NCI-H2081 (cell line): ENCODE measurements at regions not wholly inside any gene's neighbourhood (a gene's known extent, or its start where the extent isn't known, plus 50 kb on each side); places are given as distances from the start of the nearest gene placed in this dataset.

Experiments
- DNase-seq, 2 experiments: peaks; one replicate each; lab custom pipeline; 2025; lab: John Stamatoyannopoulos, UW

DNA sequence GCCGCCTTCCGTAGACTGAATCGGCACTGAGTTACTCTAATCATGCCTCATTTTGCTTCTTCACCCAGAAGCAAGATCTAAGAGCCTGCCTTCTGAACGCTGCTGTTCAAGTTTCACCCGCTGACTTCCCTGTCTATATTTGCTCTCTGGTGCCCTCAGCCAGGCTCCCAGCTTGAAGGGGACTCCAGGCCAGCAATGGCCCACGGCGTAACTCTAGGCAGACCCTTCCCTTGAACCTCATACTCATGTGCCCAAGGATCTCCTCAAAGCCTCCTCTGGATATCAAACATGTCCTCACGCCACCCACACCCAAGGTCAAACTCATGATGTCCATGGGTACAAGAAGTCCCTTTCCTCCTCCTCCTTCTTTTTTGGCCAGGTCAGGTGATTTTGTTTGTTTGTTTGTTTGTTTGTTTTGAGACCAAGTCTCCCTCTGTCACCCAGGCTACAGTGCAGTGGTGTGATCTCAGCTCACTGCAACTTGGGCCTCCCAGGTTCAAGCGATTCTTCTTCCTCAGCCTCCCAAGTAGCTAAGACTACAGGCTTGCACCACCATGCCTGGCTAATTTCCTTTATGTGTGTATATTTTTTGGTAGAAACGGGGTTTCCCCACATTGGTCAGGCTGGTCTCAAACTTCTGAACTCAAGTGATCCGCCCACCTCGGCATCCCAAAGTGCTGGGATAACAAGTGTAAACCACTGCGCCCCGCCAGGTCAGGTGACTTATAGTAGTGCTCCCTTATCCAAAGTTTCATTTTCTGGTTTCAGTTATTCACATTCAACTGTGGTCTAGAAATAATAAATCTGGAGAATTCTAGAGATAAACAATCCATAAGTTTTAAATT, 239.0 kb downstream of the SYK start:
- no peak for DNase-seq

DNA sequence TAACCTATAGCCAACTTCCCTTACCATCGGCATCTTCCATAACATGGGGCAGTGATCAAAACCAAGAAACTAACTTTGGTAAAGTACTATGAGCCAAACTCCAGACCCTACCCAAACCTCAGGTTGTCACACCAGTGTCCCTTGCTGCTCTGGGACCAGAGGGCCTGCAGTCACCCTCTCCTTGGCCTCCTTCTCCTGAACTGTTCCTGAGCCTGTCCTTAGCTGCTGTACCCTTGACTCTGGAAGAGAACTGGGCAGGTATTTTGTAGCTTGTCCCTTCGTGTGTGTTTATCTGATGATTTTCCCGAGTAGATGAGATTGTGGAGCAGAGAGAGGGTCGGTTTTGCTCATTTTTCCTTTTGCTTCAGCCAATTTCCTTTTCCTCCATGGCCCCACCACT, 240.4 kb downstream of the SYK start:
- no peak for DNase-seq

DNA sequence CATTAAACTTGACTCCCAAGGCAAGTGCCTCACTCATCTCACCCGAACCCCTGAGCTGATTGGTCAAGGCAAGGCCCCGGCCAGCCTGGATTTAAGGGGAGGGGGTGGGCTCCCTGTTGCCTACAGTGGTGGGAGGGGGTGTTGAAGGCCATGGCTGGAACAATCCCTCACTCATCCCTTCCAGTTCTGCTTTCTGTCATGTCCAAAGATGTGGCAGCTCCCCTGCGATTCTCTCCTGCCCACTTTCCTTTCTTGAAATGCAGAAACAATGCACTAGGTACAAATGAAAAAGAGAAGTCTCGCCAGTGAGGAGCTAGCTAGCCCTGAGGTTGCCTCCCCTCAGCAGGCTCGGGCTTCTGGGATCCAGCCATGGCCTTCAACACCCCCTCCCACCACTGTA, 240.9 kb downstream of the SYK start:
- no peak for DNase-seq

GRCh38 chr9:91043056-91043810, 241.6 kb downstream of the SYK start:
- no peak for DNase-seq

GRCh38 chr9:91043811-91044175, 242.2 kb downstream of the SYK start:
- DNase-seq: no peak

DNA sequence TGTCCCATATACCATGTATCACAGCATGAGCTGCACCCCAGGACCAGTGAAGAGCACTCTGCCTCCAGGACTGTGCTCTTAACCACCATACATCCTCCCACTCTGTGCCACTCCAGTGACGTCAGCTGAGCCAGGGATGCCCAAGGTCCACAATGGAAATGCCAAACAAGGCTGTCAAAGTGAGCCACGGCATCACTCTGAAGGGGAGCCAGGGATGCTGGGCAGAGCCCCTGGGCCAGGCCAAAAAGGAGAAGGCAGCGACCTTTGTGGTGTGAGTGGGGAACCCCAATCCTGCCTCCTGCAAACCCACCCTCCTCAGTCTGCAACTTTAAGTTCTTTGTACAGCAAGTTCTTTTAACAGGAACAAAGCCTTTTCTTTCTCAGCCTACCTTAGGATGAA, 242.7 kb downstream of the SYK start:
- no peak for DNase-seq

- DNase-seq: no peak
Measured at GRCh38 chr9:91045041-91045440, 243.4 kb downstream of the SYK start.

GRCh38 chr9:91047529-91047928, 245.9 kb downstream of the SYK start:
- no peak for DNase-seq

- DNase-seq: no peak
Measured at GRCh38 chr9:91047993-91048607, 246.5 kb downstream of the SYK start.

DNA sequence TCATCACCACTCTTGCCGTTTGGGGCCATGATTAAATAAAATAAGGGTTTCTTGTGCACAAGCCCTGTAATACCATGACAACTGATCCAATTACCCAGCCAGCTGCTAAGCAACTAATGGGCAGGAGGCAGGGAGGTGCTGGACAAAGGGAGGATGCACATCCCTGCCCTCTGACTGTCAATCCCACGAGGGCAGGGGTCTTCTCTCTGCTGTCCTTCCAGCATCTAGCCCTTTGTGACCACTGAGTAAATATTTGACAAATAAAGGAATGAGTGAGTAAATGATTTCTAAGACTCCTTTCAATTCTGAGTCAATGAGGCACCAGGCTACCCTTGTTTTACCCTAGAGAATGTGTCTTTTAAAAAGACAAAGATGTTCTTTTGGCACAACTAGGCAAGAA, 247.1 kb downstream of the SYK start:
- no peak for DNase-seq

- no peak for DNase-seq
Measured at GRCh38 chr9:91053824-91054223, 252.2 kb downstream of the SYK start.

- no peak for DNase-seq
Measured at GRCh38 chr9:91055845-91056244, 254.2 kb downstream of the SYK start.

DNA sequence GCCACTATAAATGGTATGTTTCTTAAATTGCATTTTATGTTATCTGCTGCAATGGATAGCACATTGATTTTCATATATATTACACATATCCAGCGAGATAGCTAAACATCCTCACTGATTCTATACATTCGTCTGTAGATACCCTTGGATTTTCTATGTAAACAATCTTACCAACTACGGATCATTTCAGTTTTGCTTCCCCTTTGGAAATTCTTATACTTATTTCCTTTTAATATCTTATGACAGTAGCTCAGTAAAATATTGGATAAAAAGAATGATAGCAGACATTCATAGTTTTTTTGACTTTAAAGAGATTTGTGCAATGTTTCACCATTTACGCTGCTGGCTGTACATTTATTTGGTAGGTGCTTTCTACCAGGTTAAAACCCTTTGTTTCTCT, 254.9 kb downstream of the SYK start:
- no peak for DNase-seq

DNA sequence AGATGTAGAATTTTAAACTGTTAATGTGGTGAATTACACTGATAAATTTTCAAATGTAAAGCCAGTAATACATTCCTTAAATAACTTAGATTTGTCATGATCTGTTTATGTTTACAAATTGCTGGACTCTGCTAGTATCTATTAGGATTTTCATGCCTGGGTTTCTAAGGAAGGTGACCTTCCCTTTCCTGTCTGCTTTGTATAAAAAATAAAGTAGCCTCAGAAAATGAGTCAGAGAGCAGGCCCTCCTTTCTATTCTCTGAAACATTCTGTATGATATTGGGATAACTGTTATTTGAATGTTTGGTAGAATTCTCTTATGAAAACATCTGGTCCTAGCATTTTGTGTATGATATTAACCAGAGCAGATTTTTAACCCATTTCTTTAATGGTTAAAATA, 255.3 kb downstream of the SYK start:
- no peak for DNase-seq

- no peak for DNase-seq
Measured at GRCh38 chr9:91059713-91060112, 258.1 kb downstream of the SYK start.

GRCh38 chr9:91060520-91061343, 259.1 kb downstream of the SYK start:
- peak; percentile 60 to 69 for DNase-seq

- DNase-seq: no peak
Measured at GRCh38 chr9:91061506-91061905, 259.9 kb downstream of the SYK start.

DNA sequence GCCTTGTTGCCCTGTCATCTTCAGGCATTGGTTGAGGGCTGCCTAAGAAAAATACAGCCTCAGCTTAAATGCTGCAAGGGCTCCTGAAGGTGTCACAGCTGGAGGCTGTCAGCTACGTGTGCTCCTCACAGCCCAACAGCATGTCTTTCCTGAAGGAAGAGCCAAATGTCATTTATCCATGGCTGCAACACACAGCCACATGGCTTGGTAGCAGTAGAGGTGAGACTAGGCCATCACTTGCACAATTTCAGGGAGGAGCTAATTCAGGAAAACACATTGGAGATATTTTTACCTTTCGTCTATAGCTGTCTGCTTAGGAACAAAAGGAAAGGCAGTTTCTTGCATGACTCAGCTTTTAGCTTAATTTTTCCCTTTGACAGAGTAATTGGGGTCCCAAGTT, 260.7 kb downstream of the SYK start:
- no peak for DNase-seq

GRCh38 chr9:91063471-91063870, 261.9 kb downstream of the SYK start:
- no peak for DNase-seq

- DNase-seq: no peak
Measured at GRCh38 chr9:91065231-91066041, 263.8 kb downstream of the SYK start.

- no peak for DNase-seq
Measured at GRCh38 chr9:91066042-91066415, 264.4 kb downstream of the SYK start.
